Neural cell (in vitro differentiated cells): ENCODE measurements at regions not wholly inside any gene's neighbourhood (a gene's known extent, or its start where the extent isn't known, plus 50 kb on each side); places are given as distances from the start of the nearest gene placed in this dataset.

Experiments
- H2AFZ ChIP-seq: fragments of 200-600, 300-800 bp; sonication (generic), shearing (Covaris generic); 2 replicates; pipeline ENCODE4 v1.6.0; 2014; ENCODE audit warnings: low read depth, mild to moderate bottlenecking, antibody characterized with exemption, low read length, moderate library complexity
- H3F3A ChIP-seq: fragments of 200-600 bp; shearing (Covaris generic); 2 replicates; pipeline ENCODE4 v1.6.1; 2016; ENCODE audit warnings: mild to moderate bottlenecking, moderate library complexity, mixed read lengths, antibody characterized with exemption, low read length; ENCODE audit not compliant: insufficient read depth, poor library complexity, severe bottlenecking
- H3K27ac ChIP-seq: fragments of 200-600, 300-800 bp; sonication (generic), shearing (Covaris generic); 2 replicates; pipeline ENCODE4 v1.5.1; 2014; ENCODE audit warnings: mild to moderate bottlenecking, low read length, moderate library complexity
- H3K27me3 ChIP-seq: fragments of 300-800, 200-600 bp; sonication (generic), shearing (Covaris generic); 2 replicates; pipeline ENCODE4 v1.6.0; 2014; ENCODE audit warnings: mild to moderate bottlenecking, low read depth, low read length, moderate library complexity; ENCODE audit not compliant: insufficient read depth
- H3K36me3 ChIP-seq: fragments of 300-800, 200-600 bp; sonication (generic), shearing (Covaris generic); 2 replicates; pipeline ENCODE4 v1.5.1; 2014; ENCODE audit warnings: mild to moderate bottlenecking, antibody characterized with exemption, low read length, moderate library complexity; ENCODE audit not compliant: insufficient read depth
- H3K4me2 ChIP-seq: fragments of 300-800, 200-600 bp; sonication (generic), shearing (Covaris generic); 2 replicates; pipeline ENCODE4 v1.6.0; 2014; ENCODE audit warnings: mild to moderate bottlenecking, low read length
- H3K4me3 ChIP-seq: fragments of 300-800, 200-600 bp; sonication (generic), shearing (Covaris generic); 2 replicates; pipeline ENCODE4 v1.5.1; 2014; ENCODE audit warnings: mild to moderate bottlenecking, low read length, moderate library complexity
- H3K79me2 ChIP-seq: fragments of 200-600 bp; shearing (Covaris generic); replicated peaks from 2 replicates; pipeline ENCODE4 v1.6.0; 2014; ENCODE audit warnings: mild to moderate bottlenecking, low read length, moderate library complexity; ENCODE audit not compliant: insufficient read depth
- H3K9ac ChIP-seq: fragments of 300-800, 200-600 bp; sonication (generic), shearing (Covaris generic); 2 replicates; pipeline ENCODE4 v1.6.1; 2016; ENCODE audit warnings: mild to moderate bottlenecking, low read length, mixed read lengths
- H3K9me2 ChIP-seq: fragments of 200-600 bp; shearing (Covaris generic); 2 replicates; pipeline ENCODE4 v1.6.1; 2016; ENCODE audit warnings: mild to moderate bottlenecking, low read length, mixed read lengths; ENCODE audit not compliant: insufficient read depth
- H3K9me3 ChIP-seq: fragments of 200-600, 300-800 bp; sonication (generic), shearing (Covaris generic); 2 replicates; pipeline ENCODE4 v1.6.1; 2016; ENCODE audit warnings: mild to moderate bottlenecking, mixed run types, low read length, moderate library complexity, mixed read lengths
- H4K20me1 ChIP-seq: fragments of 200-600 bp; shearing (Covaris generic); 2 replicates; pipeline ENCODE4 v1.6.1; 2016; ENCODE audit warnings: mild to moderate bottlenecking, mixed run types; ENCODE audit not compliant: insufficient read depth
- EP300 ChIP-seq: fragments of 450-650 bp; conservative IDR thresholded peaks from 2 replicates; pipeline ENCODE4 v1.6.1; 2014; ENCODE audit warnings: antibody characterized with exemption, mild to moderate bottlenecking, moderate library complexity; ENCODE audit not compliant: poor library complexity, severe bottlenecking
- EZH2 ChIP-seq: fragments of 200-600, 300-800 bp; shearing (Covaris generic), sonication (generic); IDR thresholded peaks from 2 replicates; pipeline ENCODE4 v1.6.1; 2014; ENCODE audit warnings: antibody characterized with exemption, low read length, borderline replicate concordance, mild to moderate bottlenecking; ENCODE audit not compliant: insufficient read depth, poor library complexity, severe bottlenecking
- MXI1 ChIP-seq: fragments of 450-650 bp; conservative IDR thresholded peaks from 2 replicates; pipeline ENCODE4 v1.6.1; 2014; ENCODE audit warnings: antibody characterized with exemption, mild to moderate bottlenecking; ENCODE audit not compliant: poor library complexity, severe bottlenecking
- POLR2AphosphoS5 ChIP-seq: IDR thresholded peaks from 2 replicates; pipeline ENCODE4 v1.6.1; 2012
- RAD21 ChIP-seq: fragments of 450-650 bp; conservative IDR thresholded peaks from 2 replicates; pipeline ENCODE4 v1.6.1; 2014; ENCODE audit warnings: antibody characterized with exemption, mild to moderate bottlenecking, moderate library complexity
- SMC3 ChIP-seq: fragments of 450-650 bp; conservative IDR thresholded peaks from 2 replicates; pipeline ENCODE4 v1.6.1; 2014; ENCODE audit warnings: antibody characterized with exemption, mild to moderate bottlenecking, moderate library complexity; ENCODE audit not compliant: poor library complexity
- TAF1 ChIP-seq: IDR thresholded peaks from 2 replicates; pipeline ENCODE4 v1.6.1; 2012; ENCODE audit warnings: low read depth
- TF ChIP-seq, protein P1 (sequence below): IDR thresholded peaks from 2 replicates; pipeline ENCODE4 v1.6.1; 2012; ENCODE audit warnings: borderline replicate concordance
- TF ChIP-seq, protein P2 (sequence below): fragments of 450-650 bp; IDR thresholded peaks from 2 replicates; pipeline ENCODE4 v1.5.1; 2014; ENCODE audit warnings: antibody characterized with exemption, mild to moderate bottlenecking, moderate library complexity; ENCODE audit not compliant: poor library complexity, severe bottlenecking

DNA sequence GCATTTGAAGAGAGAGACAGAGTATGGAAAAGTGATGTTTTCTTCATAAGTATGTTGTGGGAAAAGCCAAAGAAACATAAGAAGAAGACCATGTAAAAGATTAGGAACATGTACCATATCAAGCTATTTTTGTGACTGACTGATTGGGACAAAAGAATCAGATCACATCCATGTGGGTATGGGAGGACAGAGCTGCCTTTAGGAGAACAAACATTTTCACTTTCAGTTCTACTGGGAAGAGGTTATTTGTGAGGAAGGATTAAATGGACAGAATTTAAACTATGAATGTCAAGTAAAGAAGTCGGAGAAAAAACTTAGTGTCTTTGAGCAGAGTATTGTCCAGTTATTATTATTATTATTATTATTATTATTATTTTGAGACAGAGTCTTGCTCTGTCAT lies 124.4 kb upstream of the HCRTR2 start:
- Histone ChIP-seq H3K9ac (no peak overlapping the region), H3F3A (no peaks in the 10 kb centered on the region), H3K27me3 (no peaks in the 10 kb centered on the region), H2AFZ (no peak overlapping the region), H3K27ac (no peak overlapping the region), H4K20me1 (no peaks in the 10 kb centered on the region), H3K36me3 (no peaks in the 10 kb centered on the region), H3K9me2 (no peaks in the 10 kb centered on the region), H3K79me2 (no peaks in the 10 kb centered on the region), H3K4me2 (no peak overlapping the region), H3K9me3 (no peaks in the 10 kb centered on the region), H3K4me3 (no peak overlapping the region)
- TF ChIP-seq MXI1 (no peak), RAD21 (no peak), EZH2 (no peak), SMC3 (no peak)
- TF ChIP-seq, protein P1, sequence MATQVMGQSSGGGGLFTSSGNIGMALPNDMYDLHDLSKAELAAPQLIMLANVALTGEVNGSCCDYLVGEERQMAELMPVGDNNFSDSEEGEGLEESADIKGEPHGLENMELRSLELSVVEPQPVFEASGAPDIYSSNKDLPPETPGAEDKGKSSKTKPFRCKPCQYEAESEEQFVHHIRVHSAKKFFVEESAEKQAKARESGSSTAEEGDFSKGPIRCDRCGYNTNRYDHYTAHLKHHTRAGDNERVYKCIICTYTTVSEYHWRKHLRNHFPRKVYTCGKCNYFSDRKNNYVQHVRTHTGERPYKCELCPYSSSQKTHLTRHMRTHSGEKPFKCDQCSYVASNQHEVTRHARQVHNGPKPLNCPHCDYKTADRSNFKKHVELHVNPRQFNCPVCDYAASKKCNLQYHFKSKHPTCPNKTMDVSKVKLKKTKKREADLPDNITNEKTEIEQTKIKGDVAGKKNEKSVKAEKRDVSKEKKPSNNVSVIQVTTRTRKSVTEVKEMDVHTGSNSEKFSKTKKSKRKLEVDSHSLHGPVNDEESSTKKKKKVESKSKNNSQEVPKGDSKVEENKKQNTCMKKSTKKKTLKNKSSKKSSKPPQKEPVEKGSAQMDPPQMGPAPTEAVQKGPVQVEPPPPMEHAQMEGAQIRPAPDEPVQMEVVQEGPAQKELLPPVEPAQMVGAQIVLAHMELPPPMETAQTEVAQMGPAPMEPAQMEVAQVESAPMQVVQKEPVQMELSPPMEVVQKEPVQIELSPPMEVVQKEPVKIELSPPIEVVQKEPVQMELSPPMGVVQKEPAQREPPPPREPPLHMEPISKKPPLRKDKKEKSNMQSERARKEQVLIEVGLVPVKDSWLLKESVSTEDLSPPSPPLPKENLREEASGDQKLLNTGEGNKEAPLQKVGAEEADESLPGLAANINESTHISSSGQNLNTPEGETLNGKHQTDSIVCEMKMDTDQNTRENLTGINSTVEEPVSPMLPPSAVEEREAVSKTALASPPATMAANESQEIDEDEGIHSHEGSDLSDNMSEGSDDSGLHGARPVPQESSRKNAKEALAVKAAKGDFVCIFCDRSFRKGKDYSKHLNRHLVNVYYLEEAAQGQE: no peak

DNA sequence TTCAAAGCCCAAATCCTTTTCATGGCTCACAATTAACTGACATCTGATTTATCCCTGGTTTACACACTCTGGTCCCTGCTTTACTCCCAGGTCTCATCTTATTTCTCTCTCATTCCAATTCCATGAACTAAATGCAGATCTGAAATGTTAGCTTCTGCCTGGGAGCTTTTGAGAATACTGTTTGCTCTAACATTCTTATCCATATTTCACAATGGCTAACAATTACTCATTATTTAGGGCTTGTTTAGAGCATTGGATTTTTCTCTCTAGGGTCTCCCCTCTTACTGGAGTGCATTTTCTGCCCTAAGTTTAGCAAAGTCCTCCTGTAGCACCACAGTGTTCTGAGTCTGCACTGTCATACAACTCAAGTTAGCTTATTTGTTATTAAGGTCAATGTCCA lies 121.5 kb upstream of the HCRTR2 start:
- Histone ChIP-seq H3K9me3 (no peaks in the 10 kb centered on the region), H3K9me2 (no peaks in the 10 kb centered on the region), H3K4me2 (no peak overlapping the region), H3K36me3 (no peaks in the 10 kb centered on the region), H2AFZ (no peak overlapping the region), H4K20me1 (no peaks in the 10 kb centered on the region), H3K9ac (no peak overlapping the region), H3F3A (no peaks in the 10 kb centered on the region), H3K79me2 (no peaks in the 10 kb centered on the region), H3K27me3 (no peaks in the 10 kb centered on the region), H3K4me3 (no peak overlapping the region), H3K27ac (no peak overlapping the region)
- TF ChIP-seq EZH2 (no peak), EP300 (no peak), MXI1 (no peak), RAD21 (no peak), TAF1 (no peak), POLR2AphosphoS5 (no peak), SMC3 (no peak)
- TF ChIP-seq, protein P2, sequence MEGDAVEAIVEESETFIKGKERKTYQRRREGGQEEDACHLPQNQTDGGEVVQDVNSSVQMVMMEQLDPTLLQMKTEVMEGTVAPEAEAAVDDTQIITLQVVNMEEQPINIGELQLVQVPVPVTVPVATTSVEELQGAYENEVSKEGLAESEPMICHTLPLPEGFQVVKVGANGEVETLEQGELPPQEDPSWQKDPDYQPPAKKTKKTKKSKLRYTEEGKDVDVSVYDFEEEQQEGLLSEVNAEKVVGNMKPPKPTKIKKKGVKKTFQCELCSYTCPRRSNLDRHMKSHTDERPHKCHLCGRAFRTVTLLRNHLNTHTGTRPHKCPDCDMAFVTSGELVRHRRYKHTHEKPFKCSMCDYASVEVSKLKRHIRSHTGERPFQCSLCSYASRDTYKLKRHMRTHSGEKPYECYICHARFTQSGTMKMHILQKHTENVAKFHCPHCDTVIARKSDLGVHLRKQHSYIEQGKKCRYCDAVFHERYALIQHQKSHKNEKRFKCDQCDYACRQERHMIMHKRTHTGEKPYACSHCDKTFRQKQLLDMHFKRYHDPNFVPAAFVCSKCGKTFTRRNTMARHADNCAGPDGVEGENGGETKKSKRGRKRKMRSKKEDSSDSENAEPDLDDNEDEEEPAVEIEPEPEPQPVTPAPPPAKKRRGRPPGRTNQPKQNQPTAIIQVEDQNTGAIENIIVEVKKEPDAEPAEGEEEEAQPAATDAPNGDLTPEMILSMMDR: no peak
- TF ChIP-seq, protein P1: no peak
